IMR-90 (cell line): ENCODE measurements at regions not wholly inside any gene's neighbourhood (a gene's known extent, or its start where the extent isn't known, plus 50 kb on each side); places are given as distances from the start of the nearest gene placed in this dataset.
A peak's percentile ranks its signal among the peaks of the same experiment; 100 is the strongest.

Source experiments
- ATAC-seq: fragments of 200-7000 bp; cut with Tn5 transposase; 2 replicates; pipeline ENCODE4 v1.9.1; 2020; ENCODE audit warnings: low read depth, mild to moderate bottlenecking, moderate library complexity
- BruUV-seq: library from RNA; stranded (reverse); fragments of 400-500 nt; replicated peaks from 2 replicates; lab custom pipeline; 2021; lab: Mats Ljungman, UMichigan
- CTCF ChIA-PET: fragments of 300-600 bp; formaldehyde crosslinking; extraction: SDS; loops from one replicate; lab custom pipeline; 2021; ENCODE audit warnings: antibody characterized with exemption; lab: Yijun Ruan, JAX
- POLR2A ChIA-PET: fragments of 300-600 bp; sonication (Branson Sonifier 250); formaldehyde crosslinking; loops from one replicate; lab custom pipeline; 2022; ENCODE audit warnings: antibody characterized with exemption; ENCODE audit not compliant: unreplicated experiment; lab: Charles Lee
- DNase-seq: peaks from one replicate; pipeline ENCODE4 v3.0.0; 2013
- H2AFZ ChIP-seq: replicated peaks from 2 replicates; pipeline ENCODE3; 2013; ENCODE audit warnings: low read length, mild to moderate bottlenecking; ENCODE audit not compliant: poor library complexity
- H2AK5ac ChIP-seq: 2 replicates; pipeline ENCODE4 v1.6.1; 2013; ENCODE audit warnings: low read depth, low read length, inconsistent platforms
- H2AK9ac ChIP-seq: replicated peaks from 2 replicates; pipeline ENCODE3; 2013; ENCODE audit warnings: mild to moderate bottlenecking, low read depth, low read length, moderate library complexity; ENCODE audit not compliant: poor library complexity
- H2BK120ac ChIP-seq: 2 replicates; pipeline ENCODE4 v1.6.1; 2013; ENCODE audit warnings: low read depth, low read length, inconsistent platforms
- H2BK15ac ChIP-seq: 3 replicates; pipeline ENCODE4 v1.6.1; 2013; ENCODE audit warnings: low read depth, low read length, inconsistent platforms
- H2BK20ac ChIP-seq: 2 replicates; pipeline ENCODE4 v1.6.1; 2013; ENCODE audit warnings: low read depth, mild to moderate bottlenecking, inconsistent platforms, low read length, moderate library complexity
- H2BK5ac ChIP-seq: 2 replicates; pipeline ENCODE4 v1.6.1; 2013; ENCODE audit warnings: mild to moderate bottlenecking, low read depth, low read length, inconsistent platforms; ENCODE audit not compliant: poor library complexity, severe bottlenecking
- H3K14ac ChIP-seq: replicated peaks from 2 replicates; pipeline ENCODE4 v1.6.1; 2013; ENCODE audit warnings: low read depth, low read length, inconsistent platforms
- H3K18ac ChIP-seq: 2 replicates; pipeline ENCODE4 v1.6.1; 2013; ENCODE audit warnings: low read depth, low read length, control low read depth
- H3K23ac ChIP-seq: 2 replicates; pipeline ENCODE4 v1.6.1; 2013; ENCODE audit warnings: low read depth, low read length, inconsistent platforms
- H3K27ac ChIP-seq: 2 replicates; pipeline ENCODE4 v1.5.1; 2013; ENCODE audit warnings: mild to moderate bottlenecking, control low read depth, low read length; ENCODE audit not compliant: insufficient read depth
- H3K27me3 ChIP-seq: 2 replicates; pipeline ENCODE4 v1.6.1; 2013; ENCODE audit warnings: low read length; ENCODE audit not compliant: control insufficient read depth, insufficient read depth
- H3K36me3 ChIP-seq: 2 replicates; pipeline ENCODE4 v1.6.1; 2013; ENCODE audit warnings: low read length, mixed read lengths; ENCODE audit not compliant: control insufficient read depth, insufficient read depth
- H3K4ac ChIP-seq: 2 replicates; pipeline ENCODE4 v1.6.1; 2013; ENCODE audit warnings: low read depth, low read length, inconsistent platforms
- H3K4me1 ChIP-seq: 2 replicates; pipeline ENCODE4 v1.6.1; 2013; ENCODE audit warnings: low read length, mixed read lengths; ENCODE audit not compliant: control insufficient read depth, insufficient read depth
- H3K4me2 ChIP-seq: 2 replicates; pipeline ENCODE4 v1.6.1; 2013; ENCODE audit warnings: low read depth, mild to moderate bottlenecking, control low read depth, low read length, moderate library complexity
- H3K4me3 ChIP-seq: 2 replicates; pipeline ENCODE4 v1.5.1; 2013; ENCODE audit warnings: low read depth, mild to moderate bottlenecking, control low read depth, low read length, moderate library complexity; ENCODE audit not compliant: insufficient read depth
- H3K56ac ChIP-seq: 2 replicates; pipeline ENCODE4 v1.6.1; 2013; ENCODE audit warnings: low read length, inconsistent platforms; ENCODE audit not compliant: insufficient read depth; ENCODE audit errors: extremely low read depth
- H3K79me1 ChIP-seq, 2 experiments: 2 replicates each; pipeline ENCODE4 v1.6.1; 2013; ENCODE audit warnings: low read length in 2 of 2, inconsistent platforms in 1 of 2, low read depth in 1 of 2
- H3K9ac ChIP-seq: 2 replicates; pipeline ENCODE4 v1.6.1; 2013; ENCODE audit warnings: low read depth, low read length, control low read depth
- H3K9me1 ChIP-seq: 2 replicates; pipeline ENCODE4 v1.6.1; 2013; ENCODE audit warnings: low read length, inconsistent platforms; ENCODE audit not compliant: insufficient read depth
- H3K9me3 ChIP-seq: 2 replicates; pipeline ENCODE4 v1.6.1; 2013; ENCODE audit warnings: low read length; ENCODE audit not compliant: control insufficient read depth, insufficient read depth
- H4K20me1 ChIP-seq: 2 replicates; pipeline ENCODE4 v1.6.1; 2013; ENCODE audit warnings: low read length, inconsistent platforms; ENCODE audit not compliant: insufficient read depth
- H4K5ac ChIP-seq: 2 replicates; pipeline ENCODE4 v1.6.1; 2013; ENCODE audit warnings: mild to moderate bottlenecking, low read depth, low read length, control low read depth
- H4K8ac ChIP-seq, 2 experiments: 2 replicates each; pipeline ENCODE4 v1.6.1; 2013; ENCODE audit warnings: low read depth in 2 of 2, low read length in 2 of 2, control low read depth in 1 of 2, inconsistent platforms in 1 of 2
- H4K91ac ChIP-seq: 2 replicates; pipeline ENCODE4 v1.6.1; 2013; ENCODE audit warnings: low read depth, low read length, inconsistent platforms; ENCODE audit not compliant: insufficient read depth
- BHLHE40 ChIP-seq: fragments of 150-350 bp; IDR thresholded peaks from 2 replicates; pipeline ENCODE4 v1.6.1; 2016; ENCODE audit warnings: mild to moderate bottlenecking, low read depth, low read length
- MAFK ChIP-seq: IDR thresholded peaks from 2 replicates; pipeline ENCODE4 v1.6.1; 2012; ENCODE audit warnings: low read depth, low read length, improper control_type of control experiment
- MAZ ChIP-seq: IDR thresholded peaks from 2 replicates; pipeline ENCODE4 v1.6.1; 2012; ENCODE audit warnings: low read depth, mild to moderate bottlenecking, low read length, improper control_type of control experiment, moderate library complexity, borderline replicate concordance
- RAD21 ChIP-seq: IDR thresholded peaks from 2 replicates; pipeline ENCODE4 v1.6.1; 2012; ENCODE audit warnings: low read length, improper control_type of control experiment
- WGBS, 2 experiments: methylation state at CpG; one replicate each; pipeline versions ENCODE4 v1.1.5 to v1.1.7; 2013; ENCODE audit warnings: missing lambda C conversion rate in 2 of 2; ENCODE audit not compliant: insufficient read length in 1 of 2; ENCODE audit errors: extremely low coverage in 2 of 2; 5-methylcytosine and 5-hydroxymethylcytosine counted together
- dilution Hi-C: fragments of 300-500 bp; cut with HindIII; formaldehyde crosslinking; loops from one replicate; pipeline ENCODE4 v1.14.3; 2018; ENCODE audit warnings: low sequenced_read_pairs; ENCODE audit not compliant: unreplicated experiment
- in situ Hi-C: fragments of 300-500 bp; cut with MboI; formaldehyde crosslinking; loops from 3 replicates; pipeline ENCODE4 v1.14.3; 2019; ENCODE audit warnings: low sequenced_read_pairs, inconsistent platforms, mixed read lengths
- intact Hi-C: fragments of 100-400 bp; cut with micrococcal nuclease; formaldehyde crosslinking; loops from 2 replicates; pipeline ENCODE4 v1.10.0; 2022

DNA sequence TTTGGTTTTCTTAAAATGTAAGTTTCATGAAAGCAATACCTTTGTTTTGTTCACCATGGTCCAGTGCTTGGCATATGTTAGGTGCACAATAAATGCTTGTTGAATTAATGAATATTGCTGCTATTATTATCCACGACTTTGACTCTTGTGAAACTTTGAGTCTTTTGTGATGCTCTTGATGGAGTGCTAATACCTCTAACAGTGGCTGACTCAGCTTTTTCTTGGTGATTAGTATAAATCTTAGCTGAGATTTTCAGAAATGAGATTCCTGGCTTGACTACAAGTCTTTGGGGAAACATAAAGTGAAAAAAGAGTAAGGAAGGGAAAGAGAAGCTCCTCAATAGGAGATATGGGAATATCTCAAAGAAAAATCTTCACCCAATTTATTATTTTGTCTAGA lies 375.2 kb upstream of the RPS6KA3 start:
- no peak overlapping the region for H3K4ac ChIP-seq
- dilution Hi-C loops (no loop called here), in situ Hi-C loops (no loop called here), intact Hi-C loops (no loop called here)
- no peaks in the 10 kb centered on the region for H4K20me1 ChIP-seq
- no peak overlapping the region for H3K18ac ChIP-seq
- ChIA-PET POLR2A (no interaction called here), CTCF (no interaction called here)
- no peak overlapping the region for H2AFZ ChIP-seq
- H2AK9ac ChIP-seq, result no peak overlapping the region
- H2BK20ac ChIP-seq, result no peak overlapping the region
- H2BK120ac ChIP-seq, result no peak overlapping the region
- no peak overlapping the region for H3K14ac ChIP-seq
- H3K79me1 ChIP-seq, result no peaks in the 10 kb centered on the region
- ATAC-seq (no peak), DNase-seq (no peak)
- H3K27ac ChIP-seq, result no peak overlapping the region
- no CpG with 5 or more reads among the region's 1 CpG for WGBS, 2 experiments
- H3K4me3 ChIP-seq, result no peak overlapping the region
- no peaks in the 10 kb centered on the region for H3K27me3 ChIP-seq
- no peaks in the 10 kb centered on the region for H3K4me1 ChIP-seq
- no peak overlapping the region for H3K4me2 ChIP-seq
- no peak overlapping the region for H2BK15ac ChIP-seq
- no peak overlapping the region for H3K9ac ChIP-seq
- no peak overlapping the region for H4K8ac ChIP-seq
- no peaks in the 10 kb centered on the region for H3K36me3 ChIP-seq
- no peak overlapping the region for H4K5ac ChIP-seq
- no peak overlapping the region for H3K56ac ChIP-seq
- no peak overlapping the region for H2BK5ac ChIP-seq
- BruUV-seq, result no TSS peak
- no peak overlapping the region for H4K91ac ChIP-seq
- no peaks in the 10 kb centered on the region for H3K9me1 ChIP-seq
- TF ChIP-seq RAD21 (no peak), MAZ (no peak), MAFK (peak; percentile 44; the same call in 1 of the 2 replicates), BHLHE40 (no peak)
- H2AK5ac ChIP-seq, result no peak overlapping the region
- no peaks in the 10 kb centered on the region for H3K9me3 ChIP-seq
- H3K23ac ChIP-seq, result no peak overlapping the region
